GM18517 (cell line): ENCODE measurements at regions not wholly inside any gene's neighbourhood (a gene's known extent, or its start where the extent isn't known, plus 50 kb on each side); places are given as distances from the start of the nearest gene placed in this dataset.

Experiments
- ATAC-seq: cut with Tn5 transposase; IDR thresholded peaks from one replicate; pipeline ENCODE4 v1.9.1; 2021; ENCODE audit warnings: mild to moderate bottlenecking, moderate library complexity; ENCODE audit not compliant: unreplicated experiment

DNA sequence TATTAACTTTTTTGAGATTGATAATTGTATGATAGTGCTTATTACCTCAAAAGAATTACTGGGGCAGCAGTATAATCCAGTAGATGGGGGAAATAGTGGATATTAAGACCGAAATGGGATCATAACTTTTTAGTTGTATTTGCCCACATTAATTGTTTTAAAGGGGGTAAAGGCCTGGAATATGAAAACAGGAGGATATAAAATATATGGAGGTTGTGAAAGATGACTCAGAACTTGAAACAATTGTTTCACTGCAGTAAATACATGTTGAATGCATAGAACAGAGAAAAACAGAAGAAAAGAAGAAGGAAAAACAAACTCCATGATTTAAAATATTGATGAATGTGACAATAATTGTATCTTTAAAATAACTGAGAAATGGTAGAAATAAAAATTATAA, 94.1 kb upstream of the VPREB1 start:
- no peak for ATAC-seq

DNA sequence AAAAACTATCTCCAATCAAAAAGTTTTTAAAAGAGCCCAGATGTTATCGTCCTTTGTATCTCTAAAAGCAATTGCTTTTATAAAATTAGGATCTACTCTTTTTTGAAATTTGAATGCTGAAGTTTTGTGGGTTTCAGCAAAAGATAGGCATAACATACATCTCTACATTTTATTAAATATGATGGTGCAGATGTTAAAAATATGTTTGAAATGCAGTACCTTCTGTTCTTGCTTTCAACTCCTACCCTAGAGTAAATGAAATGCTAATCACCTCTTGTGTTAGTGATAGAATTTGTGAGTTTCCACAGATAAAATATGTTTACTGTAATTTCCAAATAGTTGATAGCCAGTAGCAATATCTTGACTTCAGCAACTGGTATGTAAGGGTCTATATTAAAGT, 95.7 kb upstream of the VPREB1 start:
- ATAC-seq, result no peak

DNA sequence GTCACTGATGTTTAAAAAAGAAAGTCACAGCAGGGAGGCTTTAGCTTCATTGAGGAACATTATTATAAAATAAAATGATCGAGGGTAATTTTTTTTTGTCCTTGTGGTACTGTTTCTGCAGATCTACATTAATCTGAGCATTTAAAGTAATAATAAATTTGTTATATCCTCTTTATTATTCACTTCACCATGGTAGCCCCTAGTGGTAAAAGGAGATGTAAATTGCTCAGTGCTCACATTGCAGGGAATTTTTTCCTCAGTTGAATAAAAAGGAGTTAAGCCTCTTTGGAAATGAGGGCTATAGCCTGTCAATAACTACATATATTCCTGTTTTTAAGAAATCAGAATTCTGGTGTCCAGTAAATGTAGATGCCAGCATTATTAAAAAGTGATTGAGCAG, 99.7 kb upstream of the VPREB1 start:
- ATAC-seq, result no peak

DNA sequence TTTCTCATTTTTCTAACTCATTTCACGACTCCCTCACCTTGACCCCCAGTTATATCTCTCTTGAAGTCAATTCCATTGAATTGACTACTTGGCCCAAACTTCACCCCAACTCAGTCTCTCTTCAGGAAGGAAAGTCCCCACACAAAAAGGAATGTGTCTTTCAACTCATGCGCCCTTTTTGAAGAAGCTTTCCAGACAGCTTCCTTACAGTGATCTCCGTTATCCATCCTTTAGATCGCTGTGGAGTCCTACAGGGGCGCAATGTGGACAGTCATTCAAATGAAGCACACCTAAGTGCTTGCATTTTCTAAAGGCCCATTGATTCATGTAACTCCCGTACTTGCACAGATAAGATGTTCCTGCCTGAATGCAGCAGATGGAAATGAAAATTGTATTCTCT, 101.1 kb upstream of the VPREB1 start:
- ATAC-seq, result no peak

- ATAC-seq, result no peak
Observed at GRCh38 chr22:22142661-22143060, 101.9 kb upstream of the VPREB1 start.

DNA sequence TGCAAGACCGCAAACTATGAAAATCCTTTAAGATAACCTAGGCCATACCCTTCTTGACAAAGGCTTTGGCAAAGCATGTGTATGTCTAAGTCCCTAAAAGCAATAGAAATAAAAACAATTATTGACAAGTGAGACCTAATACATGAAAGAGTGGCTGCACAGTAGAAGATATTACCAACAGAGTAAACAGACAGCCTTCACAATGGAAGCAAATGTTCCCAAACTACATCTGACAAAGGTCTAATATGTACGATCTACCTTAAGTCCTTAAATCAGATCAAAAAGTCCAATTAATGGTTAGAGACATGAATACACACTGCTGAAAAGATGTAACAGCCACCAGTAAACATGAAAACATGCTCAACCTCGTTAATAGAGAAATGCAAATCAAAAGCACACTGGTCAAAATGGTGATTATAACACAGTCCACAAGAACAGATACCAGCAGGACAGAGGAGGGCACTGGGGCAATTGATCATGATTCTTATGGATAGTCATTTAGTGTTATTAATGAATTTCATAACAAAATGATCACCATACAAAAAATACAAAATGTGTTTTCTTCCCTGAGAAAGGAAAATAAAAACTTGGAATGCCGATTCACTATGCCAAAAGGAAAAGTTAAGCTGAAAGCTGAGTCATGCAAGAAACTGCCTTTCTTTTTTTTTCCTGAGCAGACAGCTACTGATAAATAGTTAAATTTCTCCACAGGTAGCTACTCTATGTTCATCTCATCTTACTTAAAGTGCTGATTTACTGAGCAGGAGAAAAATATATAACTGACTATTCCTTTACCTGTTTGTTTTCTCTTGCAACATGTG, 102.6 kb upstream of the VPREB1 start:
- no peak for ATAC-seq

GRCh38 chr22:22141031-22141430, 103.6 kb upstream of the VPREB1 start:
- no peak for ATAC-seq

GRCh38 chr22:22139364-22139763, 105.2 kb upstream of the VPREB1 start:
- ATAC-seq, result no peak

DNA sequence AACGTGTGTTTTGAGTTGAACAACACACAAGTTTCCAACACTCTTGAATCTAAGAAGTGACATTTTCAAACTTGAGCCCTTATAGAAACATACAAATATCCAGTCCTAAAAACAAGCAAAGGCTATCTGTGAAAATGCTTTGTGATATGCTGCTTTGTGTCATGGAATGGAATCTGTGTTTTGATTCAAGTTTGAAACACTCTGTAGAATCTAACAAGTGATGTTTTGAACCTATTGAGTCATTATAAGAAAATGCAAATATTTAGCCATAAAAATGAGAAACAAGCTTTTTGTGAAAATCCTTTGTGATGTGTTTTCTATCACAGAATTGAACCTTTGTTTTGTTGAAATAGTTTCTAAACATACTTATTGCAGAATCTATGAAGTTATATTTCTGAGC, 105.7 kb upstream of the VPREB1 start:
- ATAC-seq, result no peak

- no peak for ATAC-seq
Observed at GRCh38 chr22:22137891-22138290, 106.7 kb upstream of the VPREB1 start.

DNA sequence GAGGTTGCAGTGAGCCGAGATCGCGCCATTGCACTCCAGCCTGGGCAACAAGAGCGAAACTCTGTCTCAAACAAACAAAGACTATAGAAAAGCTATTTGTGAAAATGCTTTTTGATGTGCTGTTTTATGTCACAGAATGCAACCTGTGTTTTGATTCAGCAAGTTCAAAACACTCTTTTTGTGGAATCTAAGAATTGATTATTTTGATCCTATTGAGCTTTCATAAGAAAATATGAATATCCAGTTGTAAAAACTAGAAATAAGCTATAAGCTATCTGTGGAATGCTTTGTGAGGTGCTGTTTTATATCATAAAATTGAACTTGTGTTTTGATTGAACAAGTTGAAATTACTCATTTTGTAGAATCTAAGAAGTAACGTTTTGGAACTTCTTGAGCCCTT, 110.7 kb upstream of the VPREB1 start:
- no peak for ATAC-seq

- no peak for ATAC-seq
Observed at GRCh38 chr22:22130953-22131608, 113.5 kb upstream of the VPREB1 start.

- no peak for ATAC-seq
Observed at GRCh38 chr22:22129387-22129786, 115.2 kb upstream of the VPREB1 start.

- ATAC-seq, result no peak
Observed at GRCh38 chr22:22128440-22128839, 116.1 kb upstream of the VPREB1 start.

- no peak for ATAC-seq
Observed at GRCh38 chr22:22127100-22127499, 117.5 kb upstream of the VPREB1 start.

DNA sequence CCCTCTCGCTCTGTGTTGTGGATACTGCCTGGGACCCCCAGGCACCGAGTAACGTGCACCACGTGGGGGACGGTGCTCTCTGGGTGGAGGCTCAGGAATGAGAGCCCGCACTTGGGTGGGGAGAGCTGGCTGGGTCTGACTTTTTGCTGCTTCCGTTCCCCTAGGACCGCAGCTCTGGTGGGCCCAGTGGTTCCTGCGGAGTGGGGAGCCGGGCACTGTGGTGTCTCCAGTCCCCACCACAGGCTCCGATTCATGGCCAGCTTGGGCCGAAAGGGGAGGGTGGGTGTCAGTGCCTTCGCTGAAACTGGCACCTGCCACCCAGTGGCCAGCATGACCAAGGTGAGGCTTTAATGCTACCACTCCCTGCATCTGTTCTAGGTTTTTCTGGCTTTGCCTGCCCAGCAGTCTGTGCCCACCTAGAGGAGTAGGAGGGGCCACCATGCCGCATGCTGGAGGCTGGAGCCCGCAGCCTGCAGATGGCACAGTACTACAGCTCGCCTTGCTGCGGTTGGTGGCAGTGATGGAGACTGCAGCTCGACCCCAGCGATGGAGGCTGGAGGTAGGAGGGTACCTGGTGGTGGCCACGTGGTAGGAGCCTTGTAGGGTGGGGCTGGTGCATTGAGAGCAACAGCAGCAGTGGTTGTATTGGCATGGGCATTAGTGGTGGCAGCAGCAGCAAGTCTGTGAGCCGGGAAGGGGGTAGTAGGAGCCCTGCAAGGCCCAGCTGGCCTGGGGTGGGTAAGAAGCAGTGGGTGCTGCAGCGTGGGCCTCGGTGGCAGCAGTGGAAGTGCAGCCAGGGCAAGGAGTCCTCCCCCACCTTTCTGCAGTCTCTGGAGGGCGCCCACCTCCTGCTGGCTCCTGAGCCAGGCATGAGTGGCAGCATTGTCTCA, 118.8 kb upstream of the VPREB1 start:
- no peak for ATAC-seq

DNA sequence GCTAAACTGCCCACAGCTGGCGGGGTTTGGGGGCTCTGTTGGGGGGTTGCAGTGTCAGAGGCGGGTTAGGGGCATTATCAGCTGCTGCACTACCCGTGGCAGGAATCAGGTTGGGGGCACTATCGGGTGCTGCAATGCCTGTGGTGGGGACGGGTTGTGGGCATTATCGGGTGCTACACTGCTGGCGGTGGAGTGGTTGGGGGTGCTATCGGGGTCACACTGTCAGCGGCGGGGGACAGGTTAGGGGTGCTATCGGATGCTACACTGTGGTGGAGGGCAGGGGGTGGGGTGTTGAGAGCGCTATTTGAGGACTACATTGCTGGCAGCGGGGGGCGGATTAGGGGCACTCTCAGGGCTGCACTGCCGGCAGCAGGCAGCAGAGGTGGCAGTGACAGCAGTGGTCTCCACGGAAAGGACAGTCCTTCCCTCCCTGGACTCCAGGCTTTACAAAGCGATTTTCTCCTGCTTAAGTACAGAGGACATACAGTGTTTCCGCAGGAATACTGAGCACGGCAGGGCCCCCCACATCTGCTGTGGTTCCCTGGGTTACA, 119.5 kb upstream of the VPREB1 start:
- ATAC-seq, result no peak

DNA sequence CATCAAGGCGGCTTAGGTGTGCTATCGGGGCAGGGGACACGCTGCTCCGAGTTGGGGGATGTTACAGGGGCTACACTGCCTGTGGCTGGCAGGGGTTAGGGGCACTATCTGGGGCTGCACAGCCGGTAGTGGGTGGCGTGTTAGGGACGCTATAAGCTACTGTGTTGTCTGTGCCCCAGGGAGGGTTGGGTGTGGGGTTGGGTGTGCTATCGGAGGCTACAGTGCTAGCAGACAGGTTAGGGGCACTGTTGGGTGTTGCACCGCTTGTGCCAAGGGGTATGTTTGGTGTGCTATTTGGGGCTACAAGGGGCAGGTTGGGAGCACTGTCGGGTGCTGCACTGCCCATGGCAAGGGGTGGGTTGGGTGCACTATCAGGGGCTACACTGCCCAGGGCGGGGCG, 120.2 kb upstream of the VPREB1 start:
- ATAC-seq, result no peak

GRCh38 chr22:22123960-22124278, 120.7 kb upstream of the VPREB1 start:
- no peak for ATAC-seq

DNA sequence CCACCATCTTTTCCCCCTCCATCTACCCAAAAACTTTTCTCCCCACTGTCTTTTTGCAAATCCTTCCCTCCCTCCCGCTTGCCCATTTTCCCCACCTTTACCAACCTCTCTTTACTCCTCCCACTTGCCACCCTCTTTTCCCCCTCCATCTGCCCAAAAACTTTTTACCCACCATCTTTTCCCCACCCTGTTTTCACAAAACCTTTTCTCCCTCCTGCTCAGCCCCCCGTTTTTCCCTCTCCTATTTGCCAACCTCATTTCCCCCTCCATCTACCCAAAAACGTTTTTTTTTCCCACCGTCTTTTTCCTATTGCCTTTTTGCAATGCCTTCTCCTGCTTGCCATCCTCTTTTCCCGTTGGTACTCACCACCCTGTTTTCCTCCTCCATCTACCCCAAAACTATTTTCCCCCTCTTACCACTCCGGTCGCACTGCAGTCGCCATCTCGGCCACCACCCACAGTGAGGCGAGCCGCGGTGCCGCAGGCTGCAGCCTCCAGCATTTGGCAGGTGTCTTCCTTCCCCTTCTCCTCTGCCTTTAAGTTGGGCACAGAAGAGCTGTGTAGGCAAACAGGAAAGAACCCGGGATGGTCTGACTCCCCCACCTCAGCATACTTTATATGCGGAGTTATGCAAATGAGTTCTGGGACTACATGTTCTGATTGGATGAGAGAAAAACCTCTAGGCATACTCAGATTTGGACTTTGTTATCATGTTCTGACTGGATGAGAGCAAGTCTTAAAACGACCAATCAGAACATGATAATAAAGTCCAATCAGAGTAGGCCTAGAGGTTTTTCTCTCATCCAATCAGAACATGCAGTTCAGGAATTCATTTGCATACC, 121.2 kb upstream of the VPREB1 start:
- no peak for ATAC-seq
